ENCODE measurements at regions not wholly inside any gene's neighbourhood (a gene's known extent, or its start where the extent isn't known, plus 50 kb on each side); places are given as distances from the start of the nearest gene placed in this dataset.
"Not testable (repeated sequence)": the region's sequence is repeated elsewhere in the genome, so short reads cannot be mapped to it uniquely, and the experiment has no call there.

DNA sequence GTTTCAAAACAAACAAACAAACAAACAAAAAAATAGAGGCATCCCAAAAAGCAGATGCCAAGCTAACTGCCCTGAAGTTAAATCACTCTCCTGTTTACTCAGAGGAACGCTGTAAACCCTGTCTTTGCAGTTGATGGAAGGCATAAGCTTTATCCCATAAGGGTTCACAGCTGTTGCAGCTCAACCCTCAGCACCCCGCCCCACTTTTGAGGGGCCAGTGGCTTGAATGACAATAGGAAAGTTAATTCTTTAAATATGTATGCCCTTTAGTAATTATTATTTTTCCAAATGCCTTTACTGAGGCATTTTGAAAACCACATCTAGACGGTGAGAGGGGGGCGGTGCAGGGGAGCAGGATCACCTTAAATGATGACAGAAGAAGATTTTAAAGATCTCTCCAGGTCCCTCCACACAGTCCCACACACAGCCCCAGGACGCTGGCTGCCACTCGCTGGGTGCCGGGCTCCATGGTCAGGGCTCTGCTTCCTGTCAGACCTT is 272.1 kb downstream of the FAM43A start:
- ChIA-PET CTCF (no interaction called here), POLR2A (no interaction called here)
- no peaks in the 10 kb centered on the region for H3K36me3 ChIP-seq (ENCODE audit: control insufficient read depth in 2 of 2, insufficient read depth in 1 of 2, low read length in 2 of 2)
- H3K4me1 ChIP-seq (ENCODE audit: control insufficient read depth, insufficient read depth, low read length), result no peaks in the 10 kb centered on the region
- TF ChIP-seq ZNF302 (tag by site-specific recombination; IDR thresholded peaks at IDR 0.05; ENCODE audit: low read depth), result no peak
- TF ChIP-seq, protein P1, sequence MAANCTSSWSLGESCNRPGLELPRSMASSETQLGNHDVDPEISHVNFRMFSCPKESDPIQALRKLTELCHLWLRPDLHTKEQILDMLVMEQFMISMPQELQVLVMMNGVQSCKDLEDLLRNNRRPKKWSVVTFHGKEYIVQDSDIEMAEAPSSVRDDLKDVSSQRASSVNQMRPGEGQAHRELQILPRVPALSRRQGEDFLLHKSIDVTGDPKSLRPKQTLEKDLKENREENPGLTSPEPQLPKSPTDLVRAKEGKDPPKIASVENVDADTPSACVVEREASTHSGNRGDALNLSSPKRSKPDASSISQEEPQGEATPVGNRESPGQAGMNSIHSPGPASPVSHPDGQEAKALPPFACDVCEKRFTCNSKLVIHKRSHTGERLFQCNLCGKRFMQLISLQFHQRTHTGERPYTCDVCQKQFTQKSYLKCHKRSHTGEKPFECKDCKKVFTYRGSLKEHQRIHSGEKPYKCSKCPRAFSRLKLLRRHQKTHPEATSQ (tag by site-specific recombination; IDR thresholded peaks at IDR 0.05), result no peak
- no peak for TF ChIP-seq ZNF169 (tag by site-specific recombination; IDR thresholded peaks at IDR 0.05)
- no peak for TF ChIP-seq ZNF155 (tag by site-specific recombination; IDR thresholded peaks at IDR 0.05)
- TF ChIP-seq ZNF223 (tag by site-specific recombination; IDR thresholded peaks at IDR 0.05), result no peak
- H3K27ac ChIP-seq (ENCODE audit: extremely low read depth, low read depth, low read length), result no peak overlapping the region
- no peak overlapping the region for H3K4me3 ChIP-seq (ENCODE audit: low read depth, low read length)
- H3K9me3 ChIP-seq (ENCODE audit: control insufficient read depth, insufficient read depth, low read depth, low read length), result no peaks in the 10 kb centered on the region

DNA sequence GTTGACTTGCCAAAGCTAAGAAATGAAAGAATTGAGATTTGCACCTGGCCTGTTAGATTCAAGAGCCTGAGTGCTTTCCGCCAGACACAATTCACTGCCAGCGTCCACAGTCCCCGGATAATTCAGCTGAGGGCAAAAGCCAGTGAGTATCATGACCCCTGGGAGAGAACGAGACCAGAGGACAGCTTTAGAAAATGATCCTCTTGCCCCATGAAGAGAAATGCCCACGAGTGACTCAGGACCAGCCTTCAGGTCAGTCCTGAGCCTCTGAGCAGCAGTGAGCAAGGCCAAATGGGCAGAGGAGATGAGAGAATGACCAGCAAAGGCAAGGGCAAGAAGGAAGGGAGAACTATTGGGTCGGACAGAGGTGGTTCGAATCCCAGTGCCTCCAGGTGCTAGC is 273.5 kb downstream of the FAM43A start:
- TF ChIP-seq FEZF1 (tag by site-specific recombination; IDR thresholded peaks at IDR 0.05), result no peak
- TF ChIP-seq PRDM1 (tag by site-specific recombination; IDR thresholded peaks at IDR 0.05), result no peak
- no peak for TF ChIP-seq RBAK (tag by site-specific recombination; IDR thresholded peaks at IDR 0.05)
- no peak for TF ChIP-seq BCL11A (tag by site-specific recombination; IDR thresholded peaks at IDR 0.05; ENCODE audit: low read depth)
- TF ChIP-seq ZNF19 (tag by site-specific recombination; IDR thresholded peaks at IDR 0.05; ENCODE audit: low read depth), result no peak
- TF ChIP-seq SP7 (tag by site-specific recombination; IDR thresholded peaks at IDR 0.05), result no peak
- no peak for TF ChIP-seq REPIN1 (tag by site-specific recombination; IDR thresholded peaks at IDR 0.05; ENCODE audit: low read depth)
- no peak for TF ChIP-seq ZNF837 (tag by site-specific recombination; IDR thresholded peaks at IDR 0.05)
- no peak for TF ChIP-seq KLF10 (tag by site-specific recombination; IDR thresholded peaks at IDR 0.05)
- CTCF ChIA-PET, result interaction anchor here (0.6 kb wide), 1 partner anchor 288 kb away, joined by 4 read pairs; no protein-coding TSS in a partner anchor
- H3K4me3 ChIP-seq (ENCODE audit: low read depth, low read length), result no peak overlapping the region
- POLR2A ChIA-PET, result no interaction called here
- no peak overlapping the region for H3K27ac ChIP-seq (ENCODE audit: extremely low read depth, low read depth, low read length)
- no peaks in the 10 kb centered on the region for H3K36me3 ChIP-seq (ENCODE audit: control insufficient read depth in 2 of 2, insufficient read depth in 1 of 2, low read length in 2 of 2)
- H3K4me1 ChIP-seq (ENCODE audit: control insufficient read depth, insufficient read depth, low read length), result no peaks in the 10 kb centered on the region
- H3K9me3 ChIP-seq (ENCODE audit: control insufficient read depth, insufficient read depth, low read depth, low read length), result no peaks in the 10 kb centered on the region

DNA sequence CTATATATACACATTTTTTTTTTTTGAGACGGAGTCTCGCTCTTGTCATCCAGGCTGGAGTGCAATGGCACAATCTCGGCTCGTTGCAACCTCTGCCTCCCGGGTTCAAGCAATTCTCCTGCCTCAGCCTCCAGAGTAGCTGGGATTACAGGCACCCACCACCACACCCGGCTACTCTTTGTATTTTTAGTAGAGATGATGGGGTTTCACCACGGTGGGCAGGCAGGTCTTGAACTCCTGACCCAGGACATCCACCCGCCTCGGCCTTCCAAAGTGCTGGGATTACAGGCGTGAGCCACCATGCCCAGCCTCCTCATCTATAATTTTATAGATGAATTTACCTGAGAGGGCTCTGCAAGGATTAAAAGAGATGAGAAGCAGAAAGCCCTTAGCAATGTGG is 274.0 kb downstream of the FAM43A start:
- H3K36me3 ChIP-seq (ENCODE audit: control insufficient read depth in 2 of 2, insufficient read depth in 1 of 2, low read length in 2 of 2); H3K4me1 ChIP-seq (ENCODE audit: control insufficient read depth, insufficient read depth, low read length); H3K9me3 ChIP-seq (ENCODE audit: control insufficient read depth, insufficient read depth, low read depth, low read length); CTCF ChIA-PET; POLR2A ChIA-PET; H3K27ac ChIP-seq (ENCODE audit: extremely low read depth, low read depth, low read length); H3K4me3 ChIP-seq (ENCODE audit: low read depth, low read length): not testable (repeated sequence)

DNA sequence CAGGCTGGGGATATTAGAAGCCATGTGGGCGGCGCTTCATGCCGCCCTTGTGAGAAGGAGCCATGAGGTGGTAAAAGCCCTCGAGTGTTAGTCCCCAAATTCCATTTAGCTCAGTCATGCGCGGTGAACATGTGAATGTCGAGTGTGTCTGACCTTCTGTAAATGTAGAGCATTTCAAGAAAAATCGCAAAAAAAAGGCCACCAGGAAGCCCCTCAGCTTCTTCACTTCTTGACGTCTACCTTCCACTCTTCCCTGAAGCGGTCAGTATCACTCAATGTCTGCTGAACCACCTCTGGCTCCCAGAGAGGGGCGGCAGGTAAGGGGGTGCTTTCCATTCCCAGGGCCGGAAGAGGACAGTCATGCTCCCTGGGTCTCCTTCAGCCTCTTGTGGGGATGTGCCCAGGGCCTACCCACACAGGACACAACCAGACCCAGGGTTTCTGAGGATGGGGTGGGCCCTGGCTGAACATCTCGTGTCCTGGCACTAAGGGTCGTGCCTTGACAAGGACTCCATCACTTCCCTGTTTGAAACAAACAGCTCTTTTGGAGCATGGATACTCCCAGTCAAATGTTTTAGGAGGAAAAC is 274.9 kb downstream of the FAM43A start:
- no peaks in the 10 kb centered on the region for H3K36me3 ChIP-seq (ENCODE audit: control insufficient read depth in 2 of 2, insufficient read depth in 1 of 2, low read length in 2 of 2)
- H3K9me3 ChIP-seq (ENCODE audit: control insufficient read depth, insufficient read depth, low read depth, low read length), result no peaks in the 10 kb centered on the region
- ChIA-PET POLR2A (no interaction called here), CTCF (no interaction called here)
- H3K4me1 ChIP-seq (ENCODE audit: control insufficient read depth, insufficient read depth, low read length), result no peaks in the 10 kb centered on the region
- no peak overlapping the region for H3K4me3 ChIP-seq (ENCODE audit: low read depth, low read length)
- no peak overlapping the region for H3K27ac ChIP-seq (ENCODE audit: extremely low read depth, low read depth, low read length)
- no peak for TF ChIP-seq SETDB1 (IDR thresholded peaks at IDR 0.05; ENCODE audit: insufficient read length, low read length)
- no peak for TF ChIP-seq ZNF624 (tag by site-specific recombination; IDR thresholded peaks at IDR 0.05)
- no peak for TF ChIP-seq ZFHX2 (tag by site-specific recombination; conservative IDR thresholded peaks at IDR 0.05)
- TF ChIP-seq SCRT1 (tag by site-specific recombination; IDR thresholded peaks at IDR 0.05; ENCODE audit: borderline replicate concordance), result no peak
- no peak for TF ChIP-seq ZNF610 (tag by site-specific recombination; IDR thresholded peaks at IDR 0.05; ENCODE audit: borderline replicate concordance)
- no peak for TF ChIP-seq ZEB2 (tag by site-specific recombination; IDR thresholded peaks at IDR 0.05)
- TF ChIP-seq ZNF707 (tag by site-specific recombination; IDR thresholded peaks at IDR 0.05), result no peak
- TF ChIP-seq GLIS2 (tag by site-specific recombination; IDR thresholded peaks at IDR 0.05), result no peak
- TF ChIP-seq ZNF596 (tag by site-specific recombination; IDR thresholded peaks at IDR 0.05), result no peak
- TF ChIP-seq ZNF623 (tag by site-specific recombination; IDR thresholded peaks at IDR 0.05), result no peak
- TF ChIP-seq ZNF292 (tag by site-specific recombination; IDR thresholded peaks at IDR 0.05; ENCODE audit: borderline replicate concordance, low read depth), result no peak
- TF ChIP-seq, protein P2, sequence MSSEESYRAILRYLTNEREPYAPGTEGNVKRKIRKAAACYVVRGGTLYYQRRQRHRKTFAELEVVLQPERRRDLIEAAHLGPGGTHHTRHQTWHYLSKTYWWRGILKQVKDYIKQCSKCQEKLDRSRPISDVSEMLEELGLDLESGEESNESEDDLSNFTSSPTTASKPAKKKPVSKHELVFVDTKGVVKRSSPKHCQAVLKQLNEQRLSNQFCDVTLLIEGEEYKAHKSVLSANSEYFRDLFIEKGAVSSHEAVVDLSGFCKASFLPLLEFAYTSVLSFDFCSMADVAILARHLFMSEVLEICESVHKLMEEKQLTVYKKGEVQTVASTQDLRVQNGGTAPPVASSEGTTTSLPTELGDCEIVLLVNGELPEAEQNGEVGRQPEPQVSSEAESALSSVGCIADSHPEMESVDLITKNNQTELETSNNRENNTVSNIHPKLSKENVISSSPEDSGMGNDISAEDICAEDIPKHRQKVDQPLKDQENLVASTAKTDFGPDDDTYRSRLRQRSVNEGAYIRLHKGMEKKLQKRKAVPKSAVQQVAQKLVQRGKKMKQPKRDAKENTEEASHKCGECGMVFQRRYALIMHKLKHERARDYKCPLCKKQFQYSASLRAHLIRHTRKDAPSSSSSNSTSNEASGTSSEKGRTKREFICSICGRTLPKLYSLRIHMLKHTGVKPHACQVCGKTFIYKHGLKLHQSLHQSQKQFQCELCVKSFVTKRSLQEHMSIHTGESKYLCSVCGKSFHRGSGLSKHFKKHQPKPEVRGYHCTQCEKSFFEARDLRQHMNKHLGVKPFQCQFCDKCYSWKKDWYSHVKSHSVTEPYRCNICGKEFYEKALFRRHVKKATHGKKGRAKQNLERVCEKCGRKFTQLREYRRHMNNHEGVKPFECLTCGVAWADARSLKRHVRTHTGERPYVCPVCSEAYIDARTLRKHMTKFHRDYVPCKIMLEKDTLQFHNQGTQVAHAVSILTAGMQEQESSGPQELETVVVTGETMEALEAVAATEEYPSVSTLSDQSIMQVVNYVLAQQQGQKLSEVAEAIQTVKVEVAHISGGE (tag by site-specific recombination; conservative IDR thresholded peaks at IDR 0.05; ENCODE audit: low read depth), result no peak
- TF ChIP-seq ZNF175 (tag by site-specific recombination; IDR thresholded peaks at IDR 0.05), result no peak
